HUES6 (cell line): ENCODE measurements at regions not wholly inside any gene's neighbourhood (a gene's known extent, or its start where the extent isn't known, plus 50 kb on each side); places are given as distances from the start of the nearest gene placed in this dataset.

ENCODE experiments used
- H3K27ac ChIP-seq: 2 replicates; pipeline ENCODE4 v1.7.0; 2013; ENCODE audit warnings: low read depth, mild to moderate bottlenecking, low read length, inconsistent platforms
- H3K27me3 ChIP-seq: 2 replicates; pipeline ENCODE4 v1.6.1; 2013; ENCODE audit warnings: low read length; ENCODE audit not compliant: control insufficient read depth, insufficient read depth
- H3K36me3 ChIP-seq: 2 replicates; pipeline ENCODE4 v1.6.1; 2013; ENCODE audit warnings: low read length; ENCODE audit not compliant: control insufficient read depth, insufficient read depth
- H3K4me1 ChIP-seq: 2 replicates; pipeline ENCODE4 v1.6.1; 2013; ENCODE audit warnings: low read length; ENCODE audit not compliant: control insufficient read depth, insufficient read depth
- H3K4me3 ChIP-seq: 2 replicates; pipeline ENCODE4 v1.5.1; 2013; ENCODE audit warnings: low read depth, low read length
- H3K9ac ChIP-seq: one replicate; pipeline ENCODE4 v1.6.1; 2013; ENCODE audit warnings: mild to moderate bottlenecking, low read length
- H3K9me3 ChIP-seq: 2 replicates; pipeline ENCODE4 v1.6.1; 2013; ENCODE audit warnings: low read depth, low read length; ENCODE audit not compliant: control insufficient read depth, insufficient read depth

DNA sequence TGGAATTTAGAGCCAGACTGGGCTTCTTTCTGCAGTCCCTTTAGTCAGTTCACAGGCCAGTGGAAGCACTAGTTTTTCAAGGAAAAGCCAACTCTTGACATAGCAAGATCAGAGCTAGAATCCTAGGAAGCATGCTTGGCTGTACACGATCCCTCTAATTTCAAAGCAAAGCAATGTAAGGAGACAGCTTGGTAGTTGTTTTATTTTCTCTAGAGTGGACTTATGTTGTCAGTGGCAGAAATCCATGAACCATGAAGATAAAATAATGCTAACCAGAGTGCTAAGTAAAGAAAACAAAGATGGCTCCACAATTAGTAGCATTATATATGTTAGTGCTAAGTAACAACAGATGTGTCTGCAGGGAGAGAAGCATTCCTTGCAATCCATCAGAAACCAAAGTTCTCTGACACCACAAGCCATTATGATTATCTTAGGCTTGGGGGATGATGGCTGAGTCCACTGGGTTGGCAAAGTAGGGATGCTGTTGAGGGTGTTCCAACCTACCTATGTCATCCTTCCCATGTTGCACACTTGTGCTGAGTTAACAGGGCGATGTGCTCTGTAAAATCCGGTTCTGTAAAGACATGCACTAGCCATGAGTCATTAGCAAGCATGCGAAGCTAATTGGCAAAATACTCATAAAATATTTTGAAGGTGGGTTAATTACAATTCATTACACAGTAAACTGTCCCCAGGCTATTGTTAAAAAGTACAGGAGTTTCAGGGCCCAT lies 115.2 kb downstream of the BMP2 start:
- no peak overlapping the region for H3K27ac ChIP-seq
- no peak overlapping the region for H3K4me3 ChIP-seq
- H3K9ac ChIP-seq, result no peak overlapping the region
- H3K27me3 ChIP-seq, result no peaks in the 10 kb centered on the region
- no peaks in the 10 kb centered on the region; the same call in 1 of the 2 replicates for H3K9me3 ChIP-seq
- H3K36me3 ChIP-seq, result no peaks in the 10 kb centered on the region
- H3K4me1 ChIP-seq, result peaks cover 19% of the 10 kb centered on the region

DNA sequence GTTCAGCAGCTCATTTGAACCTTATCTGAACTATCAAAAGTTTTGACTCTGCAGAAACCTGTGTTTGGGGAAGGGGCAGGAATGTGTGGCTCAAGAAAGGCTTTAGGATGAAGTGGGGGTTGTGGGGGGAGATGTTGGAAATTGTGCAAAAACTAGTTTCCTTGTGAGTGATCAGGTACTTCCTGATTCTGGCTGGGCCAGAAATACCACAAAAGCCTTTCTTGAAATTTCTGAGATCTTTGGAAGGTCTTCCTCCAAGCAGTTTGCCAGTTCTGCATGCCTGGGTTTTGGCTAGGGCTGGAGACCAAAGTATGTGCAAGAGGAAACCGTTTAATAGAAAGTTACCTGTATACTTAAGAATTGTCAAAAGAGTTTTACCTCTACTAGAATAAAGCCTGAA lies 116.6 kb downstream of the BMP2 start:
- Histone ChIP-seq H3K4me1 (peaks cover 19% of the 10 kb centered on the region), H3K4me3 (no peak overlapping the region), H3K27me3 (no peaks in the 10 kb centered on the region), H3K9ac (no peak overlapping the region), H3K27ac (no peak overlapping the region), H3K36me3 (no peaks in the 10 kb centered on the region), H3K9me3 (no peaks in the 10 kb centered on the region; the same call in 1 of the 2 replicates)

DNA sequence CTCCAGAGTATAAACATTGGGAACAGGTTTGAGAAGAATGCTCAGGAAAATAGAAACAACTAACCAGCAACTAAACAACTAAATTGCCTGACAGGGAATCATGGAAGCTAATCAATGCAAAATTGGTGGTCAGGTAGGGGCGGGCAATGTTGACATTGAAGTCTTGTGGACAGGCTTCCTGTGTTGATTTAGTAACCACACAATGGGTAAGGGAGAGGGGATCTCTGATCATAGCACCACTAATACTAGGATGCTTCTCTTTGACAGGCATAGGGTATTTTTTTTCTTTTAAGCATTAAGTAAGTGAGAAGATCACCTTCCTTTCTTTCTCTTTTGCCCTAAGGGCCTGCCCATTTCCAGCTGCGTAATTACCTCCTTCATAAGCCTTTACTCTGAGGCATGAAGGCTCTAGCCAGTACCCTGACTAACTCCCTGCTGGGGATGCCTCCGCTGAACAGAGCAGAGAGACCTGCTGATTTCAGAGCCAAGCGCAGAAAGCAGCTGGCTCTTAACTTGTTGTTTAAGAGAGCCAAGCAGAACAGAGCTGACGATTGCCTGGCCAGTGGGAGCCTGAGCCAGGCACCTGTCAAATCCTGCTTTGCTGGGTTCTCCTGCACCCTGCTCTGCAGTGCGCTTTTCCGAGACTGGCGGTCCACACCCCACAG lies 118.7 kb downstream of the BMP2 start:
- Histone ChIP-seq H3K9ac (no peak overlapping the region), H3K36me3 (no peaks in the 10 kb centered on the region), H3K27ac (no peak overlapping the region), H3K4me3 (no peak overlapping the region), H3K9me3 (no peaks in the 10 kb centered on the region), H3K27me3 (no peaks in the 10 kb centered on the region), H3K4me1 (peaks cover 19% of the 10 kb centered on the region)

DNA sequence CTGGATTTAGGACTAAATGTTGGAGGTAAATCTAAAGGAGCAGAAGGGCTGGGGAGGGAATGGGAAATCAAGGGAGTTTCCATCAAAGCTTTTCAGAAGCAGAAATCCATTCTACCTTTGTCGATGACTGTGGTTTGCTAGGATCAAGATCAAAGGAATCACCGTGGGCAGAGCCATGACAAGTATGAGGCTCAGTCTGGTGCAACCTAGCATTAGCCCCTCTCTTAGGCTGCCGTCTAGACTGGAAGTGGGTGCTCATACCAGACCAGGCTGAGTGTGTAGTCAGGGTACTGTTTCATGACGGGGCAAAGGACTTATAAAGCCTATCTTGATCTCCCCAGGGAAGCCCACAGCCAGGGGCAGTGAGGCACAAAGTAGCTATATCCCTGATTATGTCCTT lies 120.5 kb downstream of the BMP2 start:
- no peaks in the 10 kb centered on the region for H3K9me3 ChIP-seq
- H3K9ac ChIP-seq, result no peak overlapping the region
- no peaks in the 10 kb centered on the region for H3K36me3 ChIP-seq
- H3K27me3 ChIP-seq, result no peaks in the 10 kb centered on the region
- H3K27ac ChIP-seq, result no peak overlapping the region
- H3K4me3 ChIP-seq, result no peak overlapping the region
- H3K4me1 ChIP-seq, result peaks cover 19% of the 10 kb centered on the region

DNA sequence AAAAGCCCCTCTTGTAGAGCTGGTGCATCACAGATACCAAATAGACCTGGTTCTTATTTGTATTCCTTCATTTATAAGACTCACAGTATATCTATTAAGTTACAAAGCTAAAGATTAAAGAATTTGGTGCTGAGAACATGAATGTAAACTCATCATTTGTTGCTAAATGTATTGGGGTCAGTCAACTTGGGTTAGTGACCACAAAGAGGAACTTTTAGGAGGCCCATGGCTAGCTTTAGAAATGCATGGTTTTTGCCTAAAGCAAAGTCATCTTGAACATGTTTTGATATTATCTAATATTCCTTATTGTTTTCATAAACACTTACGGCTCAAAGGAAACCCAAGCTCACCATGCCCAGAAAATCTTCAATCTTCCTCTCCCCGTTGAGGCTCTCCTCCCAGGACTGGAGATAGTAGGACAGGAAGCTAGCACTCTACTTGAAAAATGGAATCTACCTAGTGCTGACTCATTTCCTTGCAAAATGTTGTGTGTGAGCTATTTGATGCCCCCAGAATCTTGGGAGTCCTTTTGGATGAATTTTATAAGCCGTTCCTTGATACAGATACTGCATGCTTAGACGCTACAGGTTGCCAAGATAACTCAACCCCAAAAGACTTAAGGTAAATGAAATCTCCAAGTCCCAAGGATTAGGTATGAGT lies 121.4 kb downstream of the BMP2 start:
- no peak overlapping the region for H3K4me3 ChIP-seq
- no peaks in the 10 kb centered on the region for H3K27me3 ChIP-seq
- no peaks in the 10 kb centered on the region for H3K36me3 ChIP-seq
- peaks cover 19% of the 10 kb centered on the region for H3K4me1 ChIP-seq
- H3K9ac ChIP-seq, result no peak overlapping the region
- H3K27ac ChIP-seq, result no peak overlapping the region
- H3K9me3 ChIP-seq, result no peaks in the 10 kb centered on the region

DNA sequence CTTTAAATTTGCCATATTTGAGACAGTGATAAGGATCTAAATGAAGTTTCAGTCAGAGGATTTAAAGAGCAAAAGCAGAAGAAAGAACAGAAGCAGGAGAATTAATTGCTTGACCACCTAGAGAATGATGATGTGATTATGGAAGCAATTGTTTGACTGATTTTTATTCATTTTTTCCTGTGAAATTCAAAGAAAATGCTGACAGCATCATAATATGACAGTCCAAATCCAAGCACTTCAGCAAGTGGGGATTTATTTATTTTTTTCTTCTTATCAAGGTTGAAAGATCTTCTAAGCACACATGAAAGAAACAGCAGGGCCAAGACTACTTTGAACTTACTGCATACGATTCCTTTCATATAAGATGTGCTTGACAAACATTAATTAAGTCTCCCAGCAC lies 125.2 kb downstream of the BMP2 start:
- no peak overlapping the region for H3K27ac ChIP-seq
- H3K36me3 ChIP-seq, result no peaks in the 10 kb centered on the region
- H3K9ac ChIP-seq, result no peak overlapping the region
- no peak overlapping the region for H3K4me3 ChIP-seq
- H3K27me3 ChIP-seq, result no peaks in the 10 kb centered on the region
- no peaks in the 10 kb centered on the region for H3K9me3 ChIP-seq
- H3K4me1 ChIP-seq, result no peaks in the 10 kb centered on the region

DNA sequence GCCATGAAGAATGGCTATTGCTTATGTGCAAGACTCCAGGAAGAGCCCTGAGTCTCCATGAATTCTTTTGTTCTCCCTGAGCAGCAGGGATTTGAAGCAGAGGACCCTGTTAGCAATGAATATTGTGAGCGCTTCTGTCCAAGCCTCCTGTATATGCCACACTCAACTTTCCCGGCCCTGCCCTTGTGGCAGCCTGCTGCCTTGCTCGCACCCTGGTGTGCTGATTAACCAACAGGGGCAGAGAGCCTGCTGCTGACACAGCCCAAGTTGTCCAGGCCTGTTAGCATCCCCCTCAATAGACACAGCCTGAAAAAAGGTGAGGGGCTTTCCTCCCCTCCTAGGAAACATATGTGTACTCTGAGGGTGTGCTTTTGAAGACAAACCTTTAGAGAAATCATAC lies 131.4 kb downstream of the BMP2 start:
- Histone ChIP-seq H3K27me3 (no peaks in the 10 kb centered on the region), H3K4me1 (peaks cover 10% of the 10 kb centered on the region), H3K36me3 (no peaks in the 10 kb centered on the region), H3K27ac (no peak overlapping the region), H3K9ac (no peak overlapping the region), H3K4me3 (no peak overlapping the region), H3K9me3 (no peaks in the 10 kb centered on the region)

DNA sequence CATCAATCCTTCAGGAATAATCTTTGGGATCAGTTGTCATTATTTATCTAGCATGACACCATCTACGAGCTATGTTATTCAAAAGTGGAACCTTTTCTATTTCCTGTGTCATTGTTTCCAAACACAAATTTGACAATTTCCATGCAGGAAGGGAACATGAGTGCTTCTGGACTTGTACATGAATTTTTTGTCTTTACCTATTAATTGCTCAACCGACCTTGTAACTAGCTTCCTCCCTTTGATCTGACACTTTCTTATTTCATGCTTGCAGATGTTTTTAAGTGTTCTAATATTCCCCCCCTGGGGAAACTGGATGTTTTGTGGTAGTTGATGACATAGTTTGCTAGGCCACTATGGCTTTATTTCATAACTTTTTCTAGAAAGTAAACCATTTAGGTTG lies 139.4 kb downstream of the BMP2 start:
- H3K27me3 ChIP-seq, result no peaks in the 10 kb centered on the region
- H3K4me3 ChIP-seq, result no peak overlapping the region
- H3K9me3 ChIP-seq, result no peaks in the 10 kb centered on the region
- H3K36me3 ChIP-seq, result no peaks in the 10 kb centered on the region
- peaks cover 23% of the 10 kb centered on the region for H3K4me1 ChIP-seq
- H3K27ac ChIP-seq, result no peak overlapping the region
- H3K9ac ChIP-seq, result no peak overlapping the region

DNA sequence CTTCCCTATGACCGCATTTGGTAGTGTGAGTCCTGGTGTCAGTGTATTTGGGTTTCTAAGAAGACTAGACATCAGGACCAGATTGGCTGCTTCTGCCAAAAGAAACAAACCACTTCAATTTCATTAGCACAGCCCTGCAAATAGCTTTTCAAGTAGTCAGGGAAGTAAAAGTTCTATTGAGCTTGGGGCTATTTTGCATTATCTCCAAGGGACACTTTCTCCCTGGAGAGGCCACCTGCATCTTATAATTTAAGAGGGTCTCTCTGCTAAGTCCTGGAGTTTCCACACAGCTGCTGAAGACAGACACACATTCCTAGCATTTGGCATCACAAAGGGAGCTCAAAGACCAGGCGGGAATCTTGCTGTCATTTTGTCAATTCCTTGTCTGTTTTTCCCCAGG lies 141.2 kb downstream of the BMP2 start:
- Histone ChIP-seq H3K4me1 (peaks cover 23% of the 10 kb centered on the region), H3K4me3 (no peak overlapping the region), H3K36me3 (no peaks in the 10 kb centered on the region), H3K9ac (peak overlapping the region; percentile 27), H3K27ac (peak overlapping the region; percentile 56), H3K27me3 (no peaks in the 10 kb centered on the region), H3K9me3 (no peaks in the 10 kb centered on the region)

DNA sequence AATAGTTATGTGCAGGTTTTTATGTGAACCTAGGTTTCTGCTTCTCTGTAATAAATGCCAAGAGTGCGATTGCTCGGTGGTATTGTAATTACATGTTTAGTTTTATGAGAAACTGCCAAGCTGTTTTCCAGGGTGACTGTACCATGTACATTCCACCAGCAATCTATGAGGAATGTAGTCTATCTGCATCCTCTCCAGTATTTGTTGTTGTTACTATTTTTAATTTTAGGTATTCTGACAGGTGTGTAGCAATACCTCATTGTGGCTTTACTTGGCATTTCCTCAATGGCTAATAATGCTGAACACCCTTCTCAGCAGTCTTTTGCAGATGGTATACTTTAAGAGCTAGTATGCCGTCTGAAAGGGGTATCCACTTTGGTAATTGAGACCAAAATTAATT lies 142.1 kb downstream of the BMP2 start:
- Histone ChIP-seq H3K27me3 (no peaks in the 10 kb centered on the region), H3K27ac (no peak overlapping the region; the same call in 1 of the 2 replicates), H3K4me1 (peaks cover 23% of the 10 kb centered on the region), H3K36me3 (no peaks in the 10 kb centered on the region), H3K9me3 (no peaks in the 10 kb centered on the region), H3K4me3 (no peak overlapping the region), H3K9ac (no peak overlapping the region)

DNA sequence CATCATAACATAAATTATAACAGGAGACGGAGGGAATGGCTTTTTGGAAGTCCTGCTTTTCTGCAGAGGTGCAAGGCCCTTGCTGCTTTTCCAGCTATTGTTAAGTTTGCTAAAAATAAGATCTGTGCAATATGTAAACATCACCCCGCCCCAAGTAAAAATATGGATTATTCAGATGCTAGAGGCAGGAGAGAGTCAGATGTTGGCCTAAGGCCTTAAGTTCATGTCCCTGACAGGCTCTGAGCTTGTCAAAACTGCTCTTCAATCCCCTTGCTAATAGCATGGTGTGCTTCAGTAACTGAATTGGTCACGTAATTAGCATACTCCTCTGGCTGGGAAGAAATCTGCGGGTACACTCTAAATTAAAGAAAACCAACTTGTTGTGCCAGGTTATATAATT lies 147.5 kb downstream of the BMP2 start:
- Histone ChIP-seq H3K27me3 (no peaks in the 10 kb centered on the region), H3K9me3 (no peaks in the 10 kb centered on the region), H3K4me3 (no peak overlapping the region), H3K36me3 (no peaks in the 10 kb centered on the region), H3K27ac (no peak overlapping the region), H3K4me1 (peaks cover 10% of the 10 kb centered on the region), H3K9ac (no peak overlapping the region)
